ENCODE measurements at regions not wholly inside any gene's neighbourhood (a gene's known extent, or its start where the extent isn't known, plus 50 kb on each side); places are given as distances from the start of the nearest gene placed in this dataset.

- H3K4me1 ChIP-seq, result no peaks in the 10 kb centered on the region
- TF ChIP-seq CTCF (IDR thresholded peaks at IDR 0.05; ENCODE audit: low read depth, low read length), result no peak
- DNase-seq, result peak; percentile 3
- no peaks in the 10 kb centered on the region for H3K27me3 ChIP-seq
- H3K36me3 ChIP-seq, result no peaks in the 10 kb centered on the region
- no peak overlapping the region for H3K4me3 ChIP-seq (ENCODE audit: low read depth, low read length)
- no peaks in the 10 kb centered on the region; the same call in 1 of the 2 replicates for H3K9me3 ChIP-seq
These were observed 600.9 kb downstream of the SI start for GRCh38 chr3:164477403-164477802.

GRCh38 chr3:164476631-164477030 is 601.7 kb downstream of the SI start:
- no peak for TF ChIP-seq CTCF (IDR thresholded peaks at IDR 0.05; ENCODE audit: low read depth, low read length)
- no peaks in the 10 kb centered on the region for H3K36me3 ChIP-seq
- no peaks in the 10 kb centered on the region for H3K9me3 ChIP-seq
- H3K4me1 ChIP-seq, result no peaks in the 10 kb centered on the region
- H3K27me3 ChIP-seq, result no peaks in the 10 kb centered on the region
- DNase-seq, result no peak
- no peak overlapping the region for H3K4me3 ChIP-seq (ENCODE audit: low read depth, low read length)

- no peaks in the 10 kb centered on the region for H3K36me3 ChIP-seq
- DNase-seq, result no peak
- H3K4me3 ChIP-seq (ENCODE audit: low read depth, low read length), result no peak overlapping the region
- H3K27me3 ChIP-seq, result no peaks in the 10 kb centered on the region
- TF ChIP-seq CTCF (IDR thresholded peaks at IDR 0.05; ENCODE audit: low read depth, low read length), result no peak
- no peaks in the 10 kb centered on the region; the same call in 1 of the 2 replicates for H3K9me3 ChIP-seq
- H3K4me1 ChIP-seq, result no peaks in the 10 kb centered on the region
These were observed 607.8 kb downstream of the SI start for GRCh38 chr3:164470471-164470870.

- DNase-seq, result no peak
- Histone ChIP-seq H3K27me3 (no peaks in the 10 kb centered on the region), H3K36me3 (no peaks in the 10 kb centered on the region), H3K4me3 (ENCODE audit: low read depth, low read length) (no peak overlapping the region), H3K9me3 (no peaks in the 10 kb centered on the region; the same call in 1 of the 2 replicates), H3K4me1 (no peaks in the 10 kb centered on the region)
- TF ChIP-seq CTCF (IDR thresholded peaks at IDR 0.05; ENCODE audit: low read depth, low read length), result no peak
These were observed 610.2 kb downstream of the SI start for GRCh38 chr3:164468055-164468454.

- no peak overlapping the region for H3K4me3 ChIP-seq (ENCODE audit: low read depth, low read length)
- no peak for TF ChIP-seq CTCF (IDR thresholded peaks at IDR 0.05; ENCODE audit: low read depth, low read length)
- no peak for DNase-seq
- H3K27me3 ChIP-seq, result no peaks in the 10 kb centered on the region
- H3K9me3 ChIP-seq, result no peaks in the 10 kb centered on the region; the same call in 1 of the 2 replicates
- no peaks in the 10 kb centered on the region for H3K4me1 ChIP-seq
- H3K36me3 ChIP-seq, result no peaks in the 10 kb centered on the region
These were observed 611.3 kb downstream of the SI start for GRCh38 chr3:164467007-164467406.

- no peaks in the 10 kb centered on the region for H3K4me1 ChIP-seq
- TF ChIP-seq CTCF (IDR thresholded peaks at IDR 0.05; ENCODE audit: low read depth, low read length), result no peak
- no peak for DNase-seq
- no peaks in the 10 kb centered on the region for H3K27me3 ChIP-seq
- no peaks in the 10 kb centered on the region; the same call in 1 of the 2 replicates for H3K9me3 ChIP-seq
- no peaks in the 10 kb centered on the region for H3K36me3 ChIP-seq
- no peak overlapping the region for H3K4me3 ChIP-seq (ENCODE audit: low read depth, low read length)
These were observed 613.1 kb downstream of the SI start for GRCh38 chr3:164465172-164465571.

All from BE2C (cell line).